ENCODE measurements at regions not wholly inside any gene's neighbourhood (a gene's known extent, or its start where the extent isn't known, plus 50 kb on each side); places are given as distances from the start of the nearest gene placed in this dataset.

DNA sequence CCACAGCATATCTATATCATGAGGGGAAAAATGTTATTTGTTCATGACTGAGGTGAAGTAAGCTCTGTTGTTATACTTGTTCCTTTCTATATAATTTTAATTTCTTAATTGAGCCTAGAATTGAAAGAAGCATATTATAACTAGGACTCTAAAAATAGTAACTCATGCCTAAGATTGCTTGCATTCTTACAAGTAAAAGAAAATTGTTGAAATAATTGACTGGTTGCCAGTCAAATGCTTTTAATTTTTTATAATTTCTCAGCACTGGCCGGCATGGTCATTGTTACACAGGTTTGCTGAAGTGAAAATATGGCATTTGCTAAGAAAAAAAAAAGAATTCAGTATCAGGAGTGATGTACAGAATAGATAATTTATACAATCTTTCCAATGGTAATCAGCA lies 104.8 kb downstream of the GASK1B start:
- TF ChIP-seq, protein P1, sequence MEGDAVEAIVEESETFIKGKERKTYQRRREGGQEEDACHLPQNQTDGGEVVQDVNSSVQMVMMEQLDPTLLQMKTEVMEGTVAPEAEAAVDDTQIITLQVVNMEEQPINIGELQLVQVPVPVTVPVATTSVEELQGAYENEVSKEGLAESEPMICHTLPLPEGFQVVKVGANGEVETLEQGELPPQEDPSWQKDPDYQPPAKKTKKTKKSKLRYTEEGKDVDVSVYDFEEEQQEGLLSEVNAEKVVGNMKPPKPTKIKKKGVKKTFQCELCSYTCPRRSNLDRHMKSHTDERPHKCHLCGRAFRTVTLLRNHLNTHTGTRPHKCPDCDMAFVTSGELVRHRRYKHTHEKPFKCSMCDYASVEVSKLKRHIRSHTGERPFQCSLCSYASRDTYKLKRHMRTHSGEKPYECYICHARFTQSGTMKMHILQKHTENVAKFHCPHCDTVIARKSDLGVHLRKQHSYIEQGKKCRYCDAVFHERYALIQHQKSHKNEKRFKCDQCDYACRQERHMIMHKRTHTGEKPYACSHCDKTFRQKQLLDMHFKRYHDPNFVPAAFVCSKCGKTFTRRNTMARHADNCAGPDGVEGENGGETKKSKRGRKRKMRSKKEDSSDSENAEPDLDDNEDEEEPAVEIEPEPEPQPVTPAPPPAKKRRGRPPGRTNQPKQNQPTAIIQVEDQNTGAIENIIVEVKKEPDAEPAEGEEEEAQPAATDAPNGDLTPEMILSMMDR (IDR thresholded peaks at IDR 0.05 in 8 of 11, conservative IDR thresholded peaks at IDR 0.05 in 3 of 11), result no peak
- no peak for TF ChIP-seq POLR2AphosphoS5 (IDR thresholded peaks at IDR 0.05)
- TF ChIP-seq POLR2A (IDR thresholded peaks at IDR 0.05), result no peak

Measured in spleen (tissue), 7 donors.